ENCODE measurements at regions not wholly inside any gene's neighbourhood (a gene's known extent, or its start where the extent isn't known, plus 50 kb on each side); places are given as distances from the start of the nearest gene placed in this dataset.

DNA sequence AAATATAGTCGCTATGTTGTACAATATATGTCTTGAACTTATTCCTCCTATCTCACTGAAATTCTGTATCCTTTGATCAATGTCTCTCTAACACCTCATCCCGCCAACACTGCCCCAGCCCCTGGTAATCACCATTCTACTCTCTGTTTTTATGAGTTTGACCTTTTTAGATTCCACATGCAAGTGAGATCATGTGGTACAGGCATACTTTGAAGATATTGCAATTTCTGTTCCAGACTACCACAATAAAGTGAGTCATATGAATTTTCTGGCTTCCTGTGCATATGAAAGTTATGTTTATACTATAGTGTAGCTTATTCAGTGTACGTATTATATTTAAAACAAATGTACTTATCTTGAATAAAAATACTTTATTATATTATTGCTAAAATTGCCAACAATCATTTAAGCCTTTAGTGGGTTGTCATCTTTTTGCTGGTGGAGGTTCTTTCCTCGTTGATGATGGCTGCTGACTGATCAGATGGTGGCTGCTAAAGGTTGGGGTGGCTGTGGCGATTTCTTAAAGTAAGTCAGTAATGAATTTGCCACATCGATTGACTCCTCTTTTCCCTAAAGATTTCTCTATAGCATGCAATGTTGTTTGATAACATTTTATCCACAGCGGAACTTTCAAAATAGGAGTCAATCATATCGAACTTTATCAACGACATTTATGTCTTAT lies 257.2 kb downstream of the NFKBIZ start:
- TF ChIP-seq POLR2A (IDR thresholded peaks at IDR 0.05) (no peak), POLR2AphosphoS5 (IDR thresholded peaks at IDR 0.05) (no peak)
- TF ChIP-seq, protein P1, sequence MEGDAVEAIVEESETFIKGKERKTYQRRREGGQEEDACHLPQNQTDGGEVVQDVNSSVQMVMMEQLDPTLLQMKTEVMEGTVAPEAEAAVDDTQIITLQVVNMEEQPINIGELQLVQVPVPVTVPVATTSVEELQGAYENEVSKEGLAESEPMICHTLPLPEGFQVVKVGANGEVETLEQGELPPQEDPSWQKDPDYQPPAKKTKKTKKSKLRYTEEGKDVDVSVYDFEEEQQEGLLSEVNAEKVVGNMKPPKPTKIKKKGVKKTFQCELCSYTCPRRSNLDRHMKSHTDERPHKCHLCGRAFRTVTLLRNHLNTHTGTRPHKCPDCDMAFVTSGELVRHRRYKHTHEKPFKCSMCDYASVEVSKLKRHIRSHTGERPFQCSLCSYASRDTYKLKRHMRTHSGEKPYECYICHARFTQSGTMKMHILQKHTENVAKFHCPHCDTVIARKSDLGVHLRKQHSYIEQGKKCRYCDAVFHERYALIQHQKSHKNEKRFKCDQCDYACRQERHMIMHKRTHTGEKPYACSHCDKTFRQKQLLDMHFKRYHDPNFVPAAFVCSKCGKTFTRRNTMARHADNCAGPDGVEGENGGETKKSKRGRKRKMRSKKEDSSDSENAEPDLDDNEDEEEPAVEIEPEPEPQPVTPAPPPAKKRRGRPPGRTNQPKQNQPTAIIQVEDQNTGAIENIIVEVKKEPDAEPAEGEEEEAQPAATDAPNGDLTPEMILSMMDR (IDR thresholded peaks at IDR 0.05): no peak
